HCT116 (cell line): ENCODE measurements at regions not wholly inside any gene's neighbourhood (a gene's known extent, or its start where the extent isn't known, plus 50 kb on each side); places are given as distances from the start of the nearest gene placed in this dataset.

ENCODE experiments used
- CEBPB ChIP-seq: IDR thresholded peaks from 2 replicates; pipeline ENCODE4 v1.6.1; 2012; ENCODE audit warnings: low read depth
- EGR1 ChIP-seq: IDR thresholded peaks from 2 replicates; pipeline ENCODE4 v1.6.1; 2012; ENCODE audit warnings: low read depth
- ELF1 ChIP-seq: IDR thresholded peaks from 2 replicates; pipeline ENCODE4 v1.6.1; 2012; ENCODE audit warnings: low read depth, borderline replicate concordance
- EZH2 ChIP-seq: fragments of 200-600 bp; sonication (generic); IDR thresholded peaks from 2 replicates; pipeline ENCODE4 v1.6.1; 2017; ENCODE audit warnings: antibody characterized with exemption, mixed run types
- EZH2phosphoT487 ChIP-seq: fragments of 200-600 bp; IDR thresholded peaks from 2 replicates; pipeline ENCODE4 v1.6.1; 2018; ENCODE audit warnings: antibody characterized with exemption, borderline replicate concordance
- POLR2A ChIP-seq: IDR thresholded peaks from 2 replicates; pipeline ENCODE4 v1.7.0; 2011; ENCODE audit warnings: borderline replicate concordance; ENCODE audit not compliant: insufficient read depth, insufficient read length; ENCODE audit errors: extremely low read depth
- POLR2AphosphoS5 ChIP-seq: IDR thresholded peaks from 2 replicates; pipeline ENCODE4 v1.6.1; 2011; ENCODE audit warnings: mild to moderate bottlenecking, low read depth, low read length, moderate library complexity
- RAD21 ChIP-seq: IDR thresholded peaks from 2 replicates; pipeline ENCODE4 v1.6.1; 2012; ENCODE audit warnings: low read depth, mild to moderate bottlenecking
- SP1 ChIP-seq: IDR thresholded peaks from 2 replicates; pipeline ENCODE4 v1.6.1; 2012; ENCODE audit warnings: low read depth
- SRF ChIP-seq: IDR thresholded peaks from 2 replicates; pipeline ENCODE4 v1.6.1; 2012; ENCODE audit warnings: low read depth
- TF ChIP-seq, protein P1 (sequence below), 3 experiments: fragments of 200-600 bp in 1 of 3; sonication (generic) in 1 of 3; IDR thresholded peaks in 2 of 3; conservative IDR thresholded peaks in 1 of 3; 2 replicates each; pipeline ENCODE4 v1.5.1; 2012 to 2017; ENCODE audit warnings: low read depth in 2 of 3, low read length in 2 of 3, antibody characterized with exemption in 1 of 3, borderline replicate concordance in 1 of 3, control low read depth in 1 of 3, mild to moderate bottlenecking in 1 of 3, mixed read lengths in 1 of 3, mixed run types in 1 of 3, moderate library complexity in 1 of 3; ENCODE audit not compliant: insufficient read depth in 1 of 3
- TF ChIP-seq, protein P2 (sequence below): IDR thresholded peaks from 2 replicates; pipeline ENCODE4 v1.6.1; 2012
- TF ChIP-seq, protein P3 (sequence below): IDR thresholded peaks from 2 replicates; pipeline ENCODE4 v1.6.1; 2012
- TF ChIP-seq, protein P4 (sequence below): IDR thresholded peaks from 2 replicates; pipeline ENCODE4 v1.6.1; 2012; ENCODE audit warnings: low read depth

DNA sequence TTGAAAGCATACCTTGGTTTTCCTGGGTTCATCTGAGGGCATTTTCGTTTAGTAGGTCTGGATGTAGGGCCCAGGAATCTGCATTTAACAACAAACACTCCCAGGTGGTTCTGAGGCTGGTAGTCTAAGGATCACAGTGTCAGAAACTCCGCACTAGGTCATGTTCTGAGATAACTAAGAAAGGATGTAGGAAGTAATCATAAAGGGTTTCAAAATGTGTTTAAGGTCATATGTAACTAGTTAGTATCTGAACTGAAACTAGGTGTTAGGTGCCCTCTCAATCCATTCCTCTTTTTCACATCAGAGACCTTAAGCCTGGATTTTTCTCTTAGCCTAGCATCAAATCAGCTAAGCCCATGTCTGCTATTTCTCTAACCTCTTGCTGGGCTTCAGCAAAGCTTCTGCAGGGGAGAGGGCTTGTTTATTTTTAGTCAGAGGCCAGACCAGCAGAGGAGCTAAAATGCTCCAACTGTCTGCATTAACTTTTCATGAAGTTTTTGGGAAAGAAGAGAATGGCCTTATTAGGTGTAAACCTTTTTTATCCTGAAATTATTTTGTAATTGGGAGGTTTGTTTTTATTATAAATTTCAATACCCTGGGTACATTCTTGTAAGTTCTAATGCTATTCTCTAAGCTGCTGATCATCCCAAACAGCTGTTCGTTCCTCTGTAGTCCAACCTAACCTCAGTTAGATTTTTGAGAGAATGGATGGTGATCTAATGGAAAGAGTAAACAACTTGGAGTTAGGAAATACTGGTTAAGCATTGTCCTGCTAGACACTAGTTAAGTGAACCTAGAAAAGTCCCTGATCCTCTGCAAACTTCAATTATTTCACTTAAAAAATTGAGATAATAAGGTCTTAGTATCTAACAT lies 262.8 kb upstream of the RFC3 start:
- TF ChIP-seq, protein P1, sequence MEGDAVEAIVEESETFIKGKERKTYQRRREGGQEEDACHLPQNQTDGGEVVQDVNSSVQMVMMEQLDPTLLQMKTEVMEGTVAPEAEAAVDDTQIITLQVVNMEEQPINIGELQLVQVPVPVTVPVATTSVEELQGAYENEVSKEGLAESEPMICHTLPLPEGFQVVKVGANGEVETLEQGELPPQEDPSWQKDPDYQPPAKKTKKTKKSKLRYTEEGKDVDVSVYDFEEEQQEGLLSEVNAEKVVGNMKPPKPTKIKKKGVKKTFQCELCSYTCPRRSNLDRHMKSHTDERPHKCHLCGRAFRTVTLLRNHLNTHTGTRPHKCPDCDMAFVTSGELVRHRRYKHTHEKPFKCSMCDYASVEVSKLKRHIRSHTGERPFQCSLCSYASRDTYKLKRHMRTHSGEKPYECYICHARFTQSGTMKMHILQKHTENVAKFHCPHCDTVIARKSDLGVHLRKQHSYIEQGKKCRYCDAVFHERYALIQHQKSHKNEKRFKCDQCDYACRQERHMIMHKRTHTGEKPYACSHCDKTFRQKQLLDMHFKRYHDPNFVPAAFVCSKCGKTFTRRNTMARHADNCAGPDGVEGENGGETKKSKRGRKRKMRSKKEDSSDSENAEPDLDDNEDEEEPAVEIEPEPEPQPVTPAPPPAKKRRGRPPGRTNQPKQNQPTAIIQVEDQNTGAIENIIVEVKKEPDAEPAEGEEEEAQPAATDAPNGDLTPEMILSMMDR (IDR thresholded peaks at IDR 0.05 in 2 of 3, conservative IDR thresholded peaks at IDR 0.05 in 1 of 3; ENCODE audit: borderline replicate concordance in 1 of 3, insufficient read depth in 1 of 3, low read depth in 2 of 3, low read length in 2 of 3), result no peak
- no peak for TF ChIP-seq POLR2A
- TF ChIP-seq POLR2AphosphoS5, result no peak
- TF ChIP-seq EZH2, result no peak
- no peak for TF ChIP-seq EZH2phosphoT487
- TF ChIP-seq, protein P2, sequence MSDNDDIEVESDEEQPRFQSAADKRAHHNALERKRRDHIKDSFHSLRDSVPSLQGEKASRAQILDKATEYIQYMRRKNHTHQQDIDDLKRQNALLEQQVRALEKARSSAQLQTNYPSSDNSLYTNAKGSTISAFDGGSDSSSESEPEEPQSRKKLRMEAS, result no peak
- TF ChIP-seq SP1, result no peak
- TF ChIP-seq, protein P3, sequence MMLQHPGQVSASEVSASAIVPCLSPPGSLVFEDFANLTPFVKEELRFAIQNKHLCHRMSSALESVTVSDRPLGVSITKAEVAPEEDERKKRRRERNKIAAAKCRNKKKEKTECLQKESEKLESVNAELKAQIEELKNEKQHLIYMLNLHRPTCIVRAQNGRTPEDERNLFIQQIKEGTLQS, result no peak
- TF ChIP-seq, protein P4, sequence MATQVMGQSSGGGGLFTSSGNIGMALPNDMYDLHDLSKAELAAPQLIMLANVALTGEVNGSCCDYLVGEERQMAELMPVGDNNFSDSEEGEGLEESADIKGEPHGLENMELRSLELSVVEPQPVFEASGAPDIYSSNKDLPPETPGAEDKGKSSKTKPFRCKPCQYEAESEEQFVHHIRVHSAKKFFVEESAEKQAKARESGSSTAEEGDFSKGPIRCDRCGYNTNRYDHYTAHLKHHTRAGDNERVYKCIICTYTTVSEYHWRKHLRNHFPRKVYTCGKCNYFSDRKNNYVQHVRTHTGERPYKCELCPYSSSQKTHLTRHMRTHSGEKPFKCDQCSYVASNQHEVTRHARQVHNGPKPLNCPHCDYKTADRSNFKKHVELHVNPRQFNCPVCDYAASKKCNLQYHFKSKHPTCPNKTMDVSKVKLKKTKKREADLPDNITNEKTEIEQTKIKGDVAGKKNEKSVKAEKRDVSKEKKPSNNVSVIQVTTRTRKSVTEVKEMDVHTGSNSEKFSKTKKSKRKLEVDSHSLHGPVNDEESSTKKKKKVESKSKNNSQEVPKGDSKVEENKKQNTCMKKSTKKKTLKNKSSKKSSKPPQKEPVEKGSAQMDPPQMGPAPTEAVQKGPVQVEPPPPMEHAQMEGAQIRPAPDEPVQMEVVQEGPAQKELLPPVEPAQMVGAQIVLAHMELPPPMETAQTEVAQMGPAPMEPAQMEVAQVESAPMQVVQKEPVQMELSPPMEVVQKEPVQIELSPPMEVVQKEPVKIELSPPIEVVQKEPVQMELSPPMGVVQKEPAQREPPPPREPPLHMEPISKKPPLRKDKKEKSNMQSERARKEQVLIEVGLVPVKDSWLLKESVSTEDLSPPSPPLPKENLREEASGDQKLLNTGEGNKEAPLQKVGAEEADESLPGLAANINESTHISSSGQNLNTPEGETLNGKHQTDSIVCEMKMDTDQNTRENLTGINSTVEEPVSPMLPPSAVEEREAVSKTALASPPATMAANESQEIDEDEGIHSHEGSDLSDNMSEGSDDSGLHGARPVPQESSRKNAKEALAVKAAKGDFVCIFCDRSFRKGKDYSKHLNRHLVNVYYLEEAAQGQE, result no peak
- no peak for TF ChIP-seq RAD21
- TF ChIP-seq SRF, result no peak
- no peak for TF ChIP-seq ELF1
- TF ChIP-seq EGR1, result no peak
- TF ChIP-seq CEBPB, result no peak
